ENCODE measurements at regions not wholly inside any gene's neighbourhood (a gene's known extent, or its start where the extent isn't known, plus 50 kb on each side); places are given as distances from the start of the nearest gene placed in this dataset.

DNA sequence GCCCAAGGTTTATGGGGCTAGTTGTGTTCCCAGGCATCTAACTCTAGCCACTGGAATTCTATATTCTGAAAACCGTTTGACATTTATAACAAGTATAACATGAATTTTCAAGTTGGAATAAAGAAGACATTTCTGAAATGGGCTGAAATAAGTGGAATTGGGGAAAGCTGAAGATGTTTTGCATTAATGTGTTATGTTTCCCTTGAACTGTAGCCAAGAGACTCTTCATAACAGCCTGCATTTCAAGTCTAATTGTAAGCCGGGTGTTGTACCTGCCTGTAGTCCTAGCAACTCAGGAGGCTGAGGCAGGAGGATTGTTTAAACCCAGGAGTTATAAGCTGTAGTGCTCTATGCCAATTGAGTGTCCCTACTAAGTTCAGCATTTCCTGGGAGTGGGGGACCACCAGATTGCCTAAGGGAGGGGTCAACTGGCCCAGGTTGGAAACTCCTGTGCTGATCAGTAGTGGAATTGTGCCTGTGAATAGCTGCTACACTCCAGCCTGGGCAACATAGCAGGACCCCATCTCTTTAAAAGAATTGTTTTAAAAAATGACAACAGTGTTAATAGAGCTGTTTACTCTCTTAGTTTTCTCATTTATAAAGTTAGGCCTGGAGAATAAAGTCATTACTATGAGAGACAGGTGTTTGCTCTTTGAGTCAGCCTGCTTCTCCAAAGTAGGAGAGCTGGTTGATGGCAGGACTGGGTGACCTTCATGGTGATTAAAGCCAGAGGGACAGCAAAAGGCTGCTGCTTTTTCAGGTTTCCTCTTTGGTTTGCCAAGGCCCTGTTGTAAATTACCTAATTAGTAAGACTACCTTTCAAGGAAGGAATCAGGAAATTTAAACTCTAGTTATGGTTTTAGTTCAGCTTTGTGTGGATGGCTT, 483.6 kb upstream of the RGS6 start:
- no peak for TF ChIP-seq EZH2 (IDR thresholded peaks at IDR 0.05; ENCODE audit: insufficient read depth, low read length)
- TF ChIP-seq CTCF (IDR thresholded peaks at IDR 0.05; ENCODE audit: insufficient read depth, low read depth, low read length): no peak
- Histone ChIP-seq H3K79me2 (ENCODE audit: insufficient read depth, low read length) (peaks cover 46% of the 10 kb centered on the region), H4K20me1 (ENCODE audit: insufficient read depth, low read length) (peaks cover 20% of the 10 kb centered on the region), H3K4me2 (ENCODE audit: low read length) (no peak overlapping the region), H2AFZ (ENCODE audit: low read depth, low read length) (no peak overlapping the region), H3K4me3 (ENCODE audit: insufficient read depth, low read depth, low read length) (no peak overlapping the region), H3K27ac (ENCODE audit: low read depth, low read length) (no peak overlapping the region), H3K9ac (ENCODE audit: low read length) (no peak overlapping the region), H3K4me1 (ENCODE audit: insufficient read depth, low read length) (no peaks in the 10 kb centered on the region), H3K9me3 (ENCODE audit: insufficient read depth, low read depth, low read length) (no peaks in the 10 kb centered on the region), H3K27me3 (ENCODE audit: insufficient read depth, low read length) (no peaks in the 10 kb centered on the region), H3K36me3 (ENCODE audit: insufficient read depth, low read length) (no peaks in the 10 kb centered on the region)
- Mint-ChIP-seq H3K4me3 (ENCODE audit: unreplicated experiment) (no peak overlapping the region), H3K27ac (ENCODE audit: unreplicated experiment) (no peak overlapping the region), H3K27me3 (ENCODE audit: low read depth, unreplicated experiment) (no peaks in the 10 kb centered on the region), H3K4me1 (ENCODE audit: low read depth, unreplicated experiment) (peaks cover 5% of the 10 kb centered on the region), H3K36me3 (ENCODE audit: low read depth, unreplicated experiment) (no peaks in the 10 kb centered on the region), H3K9me3 (ENCODE audit: unreplicated experiment) (no peaks in the 10 kb centered on the region)
- DNase-seq (ENCODE audit: low read depth) (no peak), FAIRE-seq (no peak)

- no peak overlapping the region for H3K27ac Mint-ChIP-seq (ENCODE audit: unreplicated experiment)
- no peak overlapping the region for H3K4me3 ChIP-seq (ENCODE audit: insufficient read depth, low read depth, low read length)
- TF ChIP-seq EZH2 (IDR thresholded peaks at IDR 0.05; ENCODE audit: insufficient read depth, low read length): no peak
- TF ChIP-seq CTCF (IDR thresholded peaks at IDR 0.05; ENCODE audit: insufficient read depth, low read depth, low read length): no peak
- no peaks in the 10 kb centered on the region for H3K9me3 Mint-ChIP-seq (ENCODE audit: unreplicated experiment)
- H3K36me3 Mint-ChIP-seq (ENCODE audit: low read depth, unreplicated experiment): no peaks in the 10 kb centered on the region
- no peaks in the 10 kb centered on the region for H3K9me3 ChIP-seq (ENCODE audit: insufficient read depth, low read depth, low read length)
- H3K4me1 Mint-ChIP-seq (ENCODE audit: low read depth, unreplicated experiment): peaks cover 2% of the 10 kb centered on the region
- H3K4me3 Mint-ChIP-seq (ENCODE audit: unreplicated experiment): no peak overlapping the region
- no peak overlapping the region for H3K9ac ChIP-seq (ENCODE audit: low read length)
- H3K27me3 ChIP-seq (ENCODE audit: insufficient read depth, low read length): no peaks in the 10 kb centered on the region
- no peak overlapping the region for H3K27ac ChIP-seq (ENCODE audit: low read depth, low read length)
- FAIRE-seq (no peak), DNase-seq (ENCODE audit: low read depth) (no peak)
- H4K20me1 ChIP-seq (ENCODE audit: insufficient read depth, low read length): peaks cover 16% of the 10 kb centered on the region
- no peaks in the 10 kb centered on the region for H3K4me1 ChIP-seq (ENCODE audit: insufficient read depth, low read length)
- no peaks in the 10 kb centered on the region for H3K36me3 ChIP-seq (ENCODE audit: insufficient read depth, low read length)
- no peaks in the 10 kb centered on the region for H3K27me3 Mint-ChIP-seq (ENCODE audit: low read depth, unreplicated experiment)
- peaks cover 47% of the 10 kb centered on the region for H3K79me2 ChIP-seq (ENCODE audit: insufficient read depth, low read length)
- H3K4me2 ChIP-seq (ENCODE audit: low read length): no peak overlapping the region
- H2AFZ ChIP-seq (ENCODE audit: low read depth, low read length): no peak overlapping the region
These were observed 482.7 kb upstream of the RGS6 start for GRCh38 chr14:71449316-71450055.
